ENCODE measurements at regions not wholly inside any gene's neighbourhood (a gene's known extent, or its start where the extent isn't known, plus 50 kb on each side); places are given as distances from the start of the nearest gene placed in this dataset.

- H3K4me3 Mint-ChIP-seq = no peak overlapping the region
- H3K27ac Mint-ChIP-seq = no peak overlapping the region
- DNase-seq (ENCODE audit: low spot score) (no peak), ATAC-seq (no peak)
- peaks cover 10 to 27% of the 10 kb centered on the region in 2 donors for H3K4me1 Mint-ChIP-seq (ENCODE audit: low read depth in 2 of 2)
- no peaks in the 10 kb centered on the region for H3K9me3 Mint-ChIP-seq
- no peaks in the 10 kb centered on the region for H3K36me3 Mint-ChIP-seq
- H3K27me3 Mint-ChIP-seq = no peaks in the 10 kb centered on the region
Measured at GRCh38 chr4:136653640-136654406, 878.5 kb downstream of the PCDH18 start.

GRCh38 chr4:136651932-136652331 is 880.4 kb downstream of the PCDH18 start:
- peaks cover 3% of the 10 kb centered on the region for H3K9me3 Mint-ChIP-seq
- H3K4me3 Mint-ChIP-seq = peak overlapping the region; percentile 80
- H3K4me1 Mint-ChIP-seq (ENCODE audit: low read depth in 2 of 2) = peaks cover 10 to 27% of the 10 kb centered on the region in 2 donors
- DNase-seq (ENCODE audit: low spot score) = no peak
- H3K36me3 Mint-ChIP-seq = no peaks in the 10 kb centered on the region
- peak; percentile 20 to 31 for ATAC-seq
- H3K27me3 Mint-ChIP-seq = no peaks in the 10 kb centered on the region
- peak overlapping the region; percentile 67 to 78 for H3K27ac Mint-ChIP-seq

- peaks cover 10 to 27% of the 10 kb centered on the region in 2 donors for H3K4me1 Mint-ChIP-seq (ENCODE audit: low read depth in 2 of 2)
- ATAC-seq = no peak
- peak overlapping the region; percentile 67 to 78 for H3K27ac Mint-ChIP-seq
- DNase-seq (ENCODE audit: low spot score) = no peak
- H3K9me3 Mint-ChIP-seq = peaks cover 3% of the 10 kb centered on the region
- no peaks in the 10 kb centered on the region for H3K27me3 Mint-ChIP-seq
- no peaks in the 10 kb centered on the region for H3K36me3 Mint-ChIP-seq
- H3K4me3 Mint-ChIP-seq = peak overlapping the region; percentile 80
Measured at GRCh38 chr4:136651278-136651667, 881.0 kb downstream of the PCDH18 start.

GRCh38 chr4:136650541-136651277 is 881.6 kb downstream of the PCDH18 start:
- no peak for DNase-seq (ENCODE audit: low spot score)

GRCh38 chr4:136644279-136644678 is 888.0 kb downstream of the PCDH18 start:
- Mint-ChIP-seq H3K4me3 (no peak overlapping the region), H3K27ac (no peak overlapping the region), H3K9me3 (peaks cover 6% of the 10 kb centered on the region), H3K36me3 (no peaks in the 10 kb centered on the region), H3K27me3 (no peaks in the 10 kb centered on the region), H3K4me1 (ENCODE audit: low read depth in 2 of 2) (peaks cover 0 to 6% of the 10 kb centered on the region in 2 donors)
- ATAC-seq = no peak
- no peak for DNase-seq (ENCODE audit: low spot score)

More at GRCh38 chr4:136650541-136651277, 881.6 kb downstream of the PCDH18 start:
- Mint-ChIP-seq H3K27me3 (no peaks in the 10 kb centered on the region), H3K27ac (peak overlapping the region; percentile 67 to 78), H3K4me3 (peak overlapping the region; percentile 80), H3K4me1 (ENCODE audit: low read depth in 2 of 2) (peaks cover 10 to 27% of the 10 kb centered on the region in 2 donors), H3K36me3 (no peaks in the 10 kb centered on the region), H3K9me3 (peaks cover 3% of the 10 kb centered on the region)
- peak; percentile 79 to 82 for ATAC-seq

GRCh38 chr4:136643416-136643815 is 888.9 kb downstream of the PCDH18 start:
- ATAC-seq = no peak
- no peak overlapping the region for H3K27ac Mint-ChIP-seq
- H3K4me3 Mint-ChIP-seq = no peak overlapping the region
- peaks cover 6% of the 10 kb centered on the region for H3K9me3 Mint-ChIP-seq
- DNase-seq (ENCODE audit: low spot score) = no peak
- H3K36me3 Mint-ChIP-seq = no peaks in the 10 kb centered on the region
- H3K4me1 Mint-ChIP-seq (ENCODE audit: low read depth in 2 of 2) = peaks cover 5 to 10% of the 10 kb centered on the region in 2 donors
- H3K27me3 Mint-ChIP-seq = no peaks in the 10 kb centered on the region

- DNase-seq (ENCODE audit: low spot score) (no peak), ATAC-seq (no peak)
- H3K9me3 Mint-ChIP-seq = peaks cover 3% of the 10 kb centered on the region
- H3K4me3 Mint-ChIP-seq = no peak overlapping the region
- H3K27me3 Mint-ChIP-seq = no peaks in the 10 kb centered on the region
- peaks cover 5 to 10% of the 10 kb centered on the region in 2 donors for H3K4me1 Mint-ChIP-seq (ENCODE audit: low read depth in 2 of 2)
- H3K27ac Mint-ChIP-seq = no peak overlapping the region
- H3K36me3 Mint-ChIP-seq = no peaks in the 10 kb centered on the region
Measured at GRCh38 chr4:136637071-136637777, 895.1 kb downstream of the PCDH18 start.

GRCh38 chr4:136636155-136636554 is 896.1 kb downstream of the PCDH18 start:
- Mint-ChIP-seq H3K36me3 (no peaks in the 10 kb centered on the region), H3K27ac (no peak overlapping the region)

GRCh38 chr4:136634121-136634520 is 898.2 kb downstream of the PCDH18 start:
- peaks cover 3% of the 10 kb centered on the region for H3K9me3 Mint-ChIP-seq
- DNase-seq (ENCODE audit: low spot score) (no peak), ATAC-seq (no peak)
- H3K36me3 Mint-ChIP-seq = no peaks in the 10 kb centered on the region
- H3K27ac Mint-ChIP-seq = no peak overlapping the region
- H3K27me3 Mint-ChIP-seq = no peaks in the 10 kb centered on the region
- peaks cover 4 to 5% of the 10 kb centered on the region in 2 donors for H3K4me1 Mint-ChIP-seq (ENCODE audit: low read depth in 2 of 2)
- no peak overlapping the region for H3K4me3 Mint-ChIP-seq

More at GRCh38 chr4:136636155-136636554, 896.1 kb downstream of the PCDH18 start:
- ATAC-seq (no peak), DNase-seq (ENCODE audit: low spot score) (no peak)
- H3K9me3 Mint-ChIP-seq = peaks cover 3% of the 10 kb centered on the region
- H3K27me3 Mint-ChIP-seq = no peaks in the 10 kb centered on the region
- peaks cover 5 to 10% of the 10 kb centered on the region in 2 donors for H3K4me1 Mint-ChIP-seq (ENCODE audit: low read depth in 2 of 2)
- no peak overlapping the region for H3K4me3 Mint-ChIP-seq

- H3K27ac Mint-ChIP-seq = no peak overlapping the region
- no peak overlapping the region for H3K4me3 Mint-ChIP-seq
- peaks cover 17% of the 10 kb centered on the region for H3K9me3 Mint-ChIP-seq
- H3K4me1 Mint-ChIP-seq (ENCODE audit: low read depth in 2 of 2) = no peaks in the 10 kb centered on the region
- ATAC-seq (no peak), DNase-seq (ENCODE audit: low spot score) (no peak)
- peaks cover 16% of the 10 kb centered on the region for H3K36me3 Mint-ChIP-seq
- no peaks in the 10 kb centered on the region for H3K27me3 Mint-ChIP-seq
Measured at GRCh38 chr4:136599890-136600289, 932.4 kb downstream of the PCDH18 start.

- Mint-ChIP-seq H3K4me1 (ENCODE audit: low read depth in 2 of 2) (no peaks in the 10 kb centered on the region), H3K9me3 (peaks cover 13% of the 10 kb centered on the region), H3K27me3 (no peaks in the 10 kb centered on the region), H3K4me3 (no peak overlapping the region), H3K36me3 (no peaks in the 10 kb centered on the region), H3K27ac (no peak overlapping the region)
- no peak for ATAC-seq
- no peak for DNase-seq (ENCODE audit: low spot score)
Measured at GRCh38 chr4:136590440-136590839, 941.9 kb downstream of the PCDH18 start.

GRCh38 chr4:136583567-136583966 is 948.7 kb downstream of the PCDH18 start:
- Mint-ChIP-seq H3K9me3 (peaks cover 6% of the 10 kb centered on the region), H3K36me3 (peaks cover 4% of the 10 kb centered on the region), H3K4me1 (ENCODE audit: low read depth in 2 of 2) (no peaks in the 10 kb centered on the region), H3K27me3 (no peaks in the 10 kb centered on the region), H3K4me3 (no peak overlapping the region), H3K27ac (no peak overlapping the region)
- ATAC-seq (no peak), DNase-seq (ENCODE audit: low spot score) (no peak)

- peaks cover 4% of the 10 kb centered on the region for H3K36me3 Mint-ChIP-seq
- H3K27me3 Mint-ChIP-seq = no peaks in the 10 kb centered on the region
- H3K9me3 Mint-ChIP-seq = peaks cover 4% of the 10 kb centered on the region
- no peaks in the 10 kb centered on the region for H3K4me1 Mint-ChIP-seq (ENCODE audit: low read depth in 2 of 2)
- H3K4me3 Mint-ChIP-seq = no peak overlapping the region
- DNase-seq (ENCODE audit: low spot score) (no peak), ATAC-seq (no peak)
- no peak overlapping the region for H3K27ac Mint-ChIP-seq
Measured at GRCh38 chr4:136581119-136581518, 951.2 kb downstream of the PCDH18 start.

GRCh38 chr4:136575146-136575545 is 957.1 kb downstream of the PCDH18 start:
- Mint-ChIP-seq H3K4me3 (no peak overlapping the region), H3K4me1 (ENCODE audit: low read depth in 2 of 2) (peaks cover 0 to 5% of the 10 kb centered on the region in 2 donors)
- ATAC-seq = no peak

More at GRCh38 chr4:136575146-136575545, 957.1 kb downstream of the PCDH18 start:
- Mint-ChIP-seq H3K27me3 (no peaks in the 10 kb centered on the region), H3K36me3 (peaks cover 17% of the 10 kb centered on the region), H3K9me3 (peaks cover 11% of the 10 kb centered on the region), H3K27ac (no peak overlapping the region)
- DNase-seq (ENCODE audit: low spot score) = no peak

Measured in natural killer cell treated with Interleukin-12 subunit alpha and Interleukin-12 subunit beta and Interleukin-15 and Interleukin-18, amount 100 ng/mL, for 72 hours (primary cell).